Cerebellar cortex (tissue), 1 donor: ENCODE measurements at regions not wholly inside any gene's neighbourhood (a gene's known extent, or its start where the extent isn't known, plus 50 kb on each side); places are given as distances from the start of the nearest gene placed in this dataset.
A peak's percentile ranks its signal among the peaks of the same experiment; 100 is the strongest.
"Not testable (repeated sequence)": the region's sequence is repeated elsewhere in the genome, so short reads cannot be mapped to it uniquely, and the experiment has no call there.

Experiments used
- DNase-seq: peaks from one replicate; pipeline ENCODE4 v3.0.0-alpha.2; 2015; ENCODE audit warnings: low spot score

DNA sequence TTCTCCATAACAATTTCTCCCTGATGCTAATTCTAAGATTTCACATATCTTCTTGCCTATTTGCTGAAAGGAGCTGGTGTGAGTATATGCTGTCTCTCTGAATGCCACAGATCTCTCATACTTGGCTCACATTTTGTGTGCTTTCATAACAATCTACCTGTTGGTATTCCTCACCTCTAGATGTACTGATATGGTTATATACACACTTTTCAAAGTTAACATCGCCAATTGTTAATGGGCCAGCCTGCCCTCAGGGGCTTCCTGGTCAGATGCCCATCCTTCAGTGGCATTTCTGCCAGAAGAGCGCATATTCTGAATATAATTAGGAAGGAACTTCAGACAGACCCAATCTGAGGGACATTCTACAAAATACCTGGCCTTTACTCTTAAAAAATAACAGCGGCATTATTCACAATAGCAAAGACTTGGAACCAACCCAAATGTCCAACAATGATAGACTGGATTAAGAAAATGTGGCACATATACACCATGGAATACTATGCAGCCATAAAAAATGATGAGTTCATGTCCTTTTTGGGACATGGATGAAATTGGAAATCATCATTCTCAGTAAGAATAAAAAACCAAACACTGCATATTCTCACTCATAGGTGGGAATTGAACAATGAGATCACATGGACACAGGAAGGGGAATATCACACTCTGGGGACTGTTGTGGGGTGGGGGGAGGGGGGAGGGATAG is 123.9 kb upstream of the FAT1 start:
- not testable (repeated sequence) for DNase-seq

DNA sequence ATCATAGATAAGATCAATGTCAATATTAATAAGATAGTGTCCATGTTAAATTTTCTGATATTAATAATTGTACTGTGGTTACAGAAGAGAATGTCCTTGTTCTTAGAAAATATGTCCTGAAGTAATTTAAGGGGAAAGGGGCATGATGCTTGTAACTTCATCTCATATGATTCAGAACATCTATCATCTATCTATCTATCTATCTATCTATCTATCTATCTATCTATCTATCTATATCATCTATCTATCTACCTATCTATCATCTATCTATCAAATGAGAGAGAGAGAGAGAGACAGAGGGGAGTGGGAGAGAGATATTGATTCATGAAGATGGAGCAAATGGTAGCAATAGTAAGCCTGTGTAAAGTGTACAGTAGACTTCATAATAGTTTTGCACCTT is 124.8 kb upstream of the FAT1 start:
- DNase-seq, result no peak

DNA sequence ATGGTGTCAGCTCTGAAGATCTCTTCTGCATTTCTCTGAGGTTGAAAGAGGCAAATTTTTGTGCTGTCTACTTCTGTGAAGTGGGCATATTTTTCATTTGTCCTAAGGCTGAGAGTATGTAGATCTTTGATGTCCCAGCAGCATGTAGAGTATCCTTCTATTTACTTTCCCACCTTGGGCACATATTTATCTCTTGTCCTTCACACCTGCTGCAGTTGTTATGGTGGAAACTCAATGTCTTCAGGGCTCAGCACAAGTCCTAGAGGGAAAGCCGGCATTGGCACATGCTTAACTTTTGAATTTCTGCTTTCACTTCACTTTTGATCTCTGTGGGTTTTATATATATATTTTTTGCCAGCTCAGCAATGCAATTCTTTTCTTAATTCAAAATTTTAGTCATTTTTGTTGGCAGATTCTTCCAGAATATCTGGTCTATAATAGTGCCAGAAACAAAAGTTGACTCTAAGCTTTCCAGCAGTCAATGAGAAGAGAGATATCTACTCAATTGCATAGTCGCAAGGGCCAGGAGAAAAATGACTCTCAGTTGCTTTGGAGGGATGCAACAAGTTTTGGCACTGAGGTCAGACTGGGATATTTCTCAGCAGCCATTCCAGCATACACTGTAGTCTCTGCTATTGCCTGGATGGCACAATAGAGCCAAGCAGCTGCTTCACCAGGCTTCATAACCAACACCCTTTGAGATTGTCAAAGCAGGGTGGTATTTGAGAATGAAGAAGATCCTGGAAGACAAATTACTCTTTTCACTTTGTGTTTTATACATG is 127.8 kb upstream of the FAT1 start:
- no peak for DNase-seq

DNA sequence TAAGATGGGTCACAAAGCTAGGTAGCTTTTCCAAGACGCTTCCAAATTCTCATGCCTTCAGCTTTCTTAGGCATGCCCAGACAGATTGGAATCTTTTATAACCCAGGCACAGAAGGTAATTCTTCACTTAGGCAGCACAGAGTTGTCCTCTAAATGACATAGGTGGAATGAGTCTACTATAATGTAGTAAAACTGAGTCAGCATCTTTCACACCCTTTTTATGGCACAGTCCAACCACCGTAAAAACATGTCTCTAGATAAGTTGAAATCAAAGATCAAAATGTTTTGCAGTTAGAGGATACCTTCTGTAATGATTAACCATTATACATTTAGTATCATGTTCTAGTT is 128.4 kb upstream of the FAT1 start:
- no peak for DNase-seq

DNA sequence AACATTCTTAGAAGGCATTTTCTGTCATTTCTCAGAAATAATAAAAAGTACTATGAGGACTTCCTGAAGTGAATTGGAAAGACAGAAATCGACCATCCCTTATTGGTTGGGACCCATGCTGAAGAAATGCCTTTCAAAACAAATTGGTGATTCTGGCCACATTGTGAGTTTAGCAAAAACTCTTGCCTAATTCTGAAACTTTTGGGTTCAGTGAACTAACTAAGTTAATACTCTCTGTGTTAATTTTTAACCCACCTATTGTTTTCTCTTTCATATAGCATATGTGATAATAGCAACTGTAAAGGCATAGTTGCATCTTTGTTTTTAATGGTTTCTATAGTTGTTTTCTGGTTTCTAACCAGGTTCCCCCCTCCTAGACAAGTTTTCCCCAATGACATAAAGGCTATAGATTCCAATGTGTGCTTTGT is 129.3 kb upstream of the FAT1 start:
- DNase-seq, result no peak

DNA sequence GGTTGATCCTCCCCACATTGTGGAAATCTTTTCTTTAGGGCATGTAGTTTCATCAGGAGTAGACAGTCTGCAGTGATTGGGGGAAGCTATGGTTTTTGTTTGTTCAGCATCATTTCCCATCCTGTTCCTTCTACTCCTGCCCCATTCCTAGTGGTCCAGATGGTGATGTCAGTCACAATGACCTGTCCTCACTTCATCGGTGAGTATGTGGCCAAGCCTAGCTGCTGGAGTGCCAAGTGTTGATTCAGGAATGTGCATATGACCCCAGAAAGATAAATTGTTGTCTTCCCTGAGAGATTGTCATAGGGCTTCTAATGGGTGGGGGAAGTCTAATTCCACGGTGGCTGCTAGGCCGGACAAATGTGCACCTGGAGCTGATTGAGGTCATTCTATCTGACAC is 130.6 kb upstream of the FAT1 start:
- DNase-seq, result peak; percentile 37

DNA sequence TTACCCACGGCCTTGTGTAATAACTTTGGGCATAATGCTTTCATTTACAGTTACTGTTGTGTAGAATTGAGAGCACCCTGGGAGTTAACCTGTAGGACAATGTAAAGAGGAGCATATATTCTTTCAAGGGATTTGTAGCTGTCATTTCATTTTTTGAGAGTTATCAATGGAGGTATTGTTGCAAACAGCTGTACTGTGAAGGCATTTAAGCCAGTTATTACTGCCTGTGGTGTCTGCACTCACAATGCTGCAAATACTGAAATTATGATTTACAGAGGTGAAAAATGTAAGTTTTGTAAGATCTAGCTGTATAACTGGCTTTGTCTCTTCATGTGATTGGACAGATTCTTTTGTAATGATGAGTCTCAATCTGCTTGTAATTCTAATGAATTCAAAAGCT is 131.5 kb upstream of the FAT1 start:
- DNase-seq, result no peak

DNA sequence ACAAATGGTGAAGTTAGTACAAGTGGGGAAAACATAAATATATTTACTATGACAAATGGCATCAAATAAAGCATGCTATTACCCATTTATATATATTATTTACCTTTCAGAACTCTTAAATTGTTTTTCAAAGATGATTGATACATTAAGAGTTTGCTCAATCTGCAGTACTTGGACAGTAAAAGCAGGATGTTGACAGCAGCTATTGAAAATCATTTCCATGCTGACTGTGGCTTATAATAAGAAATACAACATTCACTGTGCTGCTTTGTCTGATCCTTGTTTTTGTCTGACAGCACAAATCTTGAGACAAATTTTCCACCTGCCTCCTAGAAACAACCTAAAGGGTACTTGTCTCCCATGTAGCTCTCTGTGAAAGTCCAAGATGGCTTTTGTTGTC is 134.1 kb upstream of the FAT1 start:
- DNase-seq, result no peak

DNA sequence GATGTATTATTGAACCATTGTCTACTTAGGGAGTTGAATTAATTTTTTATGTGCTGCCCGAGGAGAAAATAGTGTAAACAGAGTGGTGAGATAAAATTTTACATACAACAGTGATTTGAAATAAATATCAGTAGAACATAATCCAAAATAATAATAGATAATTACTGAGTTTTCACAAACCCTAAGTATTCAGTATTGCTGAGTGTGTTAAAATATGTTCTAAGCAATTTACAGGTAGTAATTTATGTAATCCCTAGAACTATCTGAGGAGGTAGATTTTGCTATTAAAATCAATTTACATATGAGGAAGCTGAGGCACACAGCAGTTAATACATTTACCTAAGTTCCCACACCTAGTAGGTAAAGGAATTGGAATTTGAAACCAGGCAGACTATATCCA is 134.7 kb upstream of the FAT1 start:
- DNase-seq, result no peak

DNA sequence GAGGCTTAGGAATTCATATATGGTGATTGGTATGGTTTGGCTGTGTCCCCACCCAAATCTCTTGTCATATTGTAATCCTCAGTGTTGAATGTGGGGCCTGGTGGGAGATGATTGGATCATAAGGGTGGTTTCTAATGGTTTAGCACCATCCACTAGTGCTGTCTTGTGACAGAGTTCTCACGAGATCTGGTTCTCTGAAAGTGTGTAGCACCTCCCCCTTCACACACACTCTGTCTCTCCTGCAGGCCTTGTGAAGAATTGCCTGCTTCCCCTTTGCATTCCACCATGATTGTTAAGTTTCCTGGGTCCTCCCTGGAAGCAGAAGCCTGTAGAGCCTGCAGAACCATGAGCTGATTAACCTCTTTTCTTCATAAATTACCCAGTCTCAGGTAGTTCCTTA is 135.8 kb upstream of the FAT1 start:
- no peak for DNase-seq

DNA sequence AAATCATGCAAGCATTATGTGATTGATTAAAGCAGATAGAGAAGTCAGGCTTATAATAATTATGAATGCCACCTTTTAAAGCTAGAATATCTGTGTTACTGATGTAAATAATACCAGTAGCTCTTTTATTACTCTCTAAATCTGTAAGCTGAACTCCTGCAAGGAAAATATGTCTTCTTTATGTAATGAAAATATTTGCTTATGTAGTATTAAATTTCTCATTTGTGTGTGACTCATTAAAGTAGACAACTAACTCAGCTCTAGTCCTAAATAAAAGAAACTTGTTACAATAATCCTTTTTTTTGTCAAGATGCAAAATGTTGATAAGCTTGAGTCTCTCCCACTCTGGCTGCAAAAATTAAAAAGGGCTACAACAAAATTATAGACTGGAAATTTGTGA is 137.7 kb upstream of the FAT1 start:
- DNase-seq, result no peak

DNA sequence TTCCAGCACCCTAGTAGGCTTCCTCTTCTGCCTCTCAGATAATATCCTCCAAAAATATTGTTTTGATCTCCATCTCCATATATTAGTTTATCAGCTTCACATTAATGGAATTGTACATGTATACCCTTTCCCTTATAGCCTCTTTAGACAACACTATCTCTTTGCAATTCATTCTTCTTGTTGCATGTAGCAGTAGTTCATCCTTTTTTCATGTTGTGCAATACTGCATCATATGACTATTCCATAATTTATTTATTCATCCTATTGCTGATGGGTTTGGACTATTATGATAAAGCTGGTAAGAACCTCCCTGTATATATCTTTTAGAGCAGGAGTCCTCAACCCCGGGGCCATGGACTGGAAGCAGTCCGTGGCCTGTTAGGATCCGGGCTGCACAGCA is 148.2 kb upstream of the FAT1 start:
- DNase-seq, result no peak

DNA sequence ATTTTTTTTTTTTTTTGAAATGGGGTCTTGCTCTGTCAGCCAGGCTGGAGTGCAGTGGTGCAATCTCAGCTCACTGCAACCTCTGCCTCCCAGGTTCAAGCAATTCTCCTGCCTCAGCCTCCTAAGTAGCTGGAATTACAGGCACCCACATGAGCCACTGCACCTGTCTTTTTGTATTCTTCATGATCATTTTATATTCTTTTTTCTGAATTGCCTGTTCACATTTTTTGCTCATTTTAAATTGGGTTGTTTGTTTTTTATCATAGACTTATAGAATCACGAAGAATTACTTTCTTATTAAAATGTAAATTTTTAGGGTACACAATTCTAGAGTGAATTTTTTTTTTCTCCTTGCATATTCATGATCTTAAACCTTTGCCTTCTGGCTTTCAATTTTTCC is 149.4 kb upstream of the FAT1 start:
- DNase-seq, result not testable (repeated sequence)

DNA sequence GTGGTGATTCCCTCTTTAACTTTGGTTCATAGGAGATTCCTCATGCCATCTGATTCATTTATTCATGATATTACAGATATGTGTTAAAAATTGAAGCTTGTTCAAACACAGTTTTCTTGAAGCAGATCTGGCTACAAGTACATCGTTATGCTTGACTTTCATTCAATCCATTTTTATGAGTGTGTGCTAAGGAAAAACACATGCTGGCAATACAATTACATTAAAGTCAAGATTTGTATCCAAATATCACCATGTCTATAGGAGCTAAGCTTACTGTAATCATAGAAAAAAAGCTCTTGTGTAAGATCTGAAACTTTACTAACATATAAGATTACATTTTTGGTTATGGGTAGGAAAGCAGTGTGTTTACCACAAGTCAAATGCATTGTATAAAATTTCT is 151.8 kb upstream of the FAT1 start:
- no peak for DNase-seq

DNA sequence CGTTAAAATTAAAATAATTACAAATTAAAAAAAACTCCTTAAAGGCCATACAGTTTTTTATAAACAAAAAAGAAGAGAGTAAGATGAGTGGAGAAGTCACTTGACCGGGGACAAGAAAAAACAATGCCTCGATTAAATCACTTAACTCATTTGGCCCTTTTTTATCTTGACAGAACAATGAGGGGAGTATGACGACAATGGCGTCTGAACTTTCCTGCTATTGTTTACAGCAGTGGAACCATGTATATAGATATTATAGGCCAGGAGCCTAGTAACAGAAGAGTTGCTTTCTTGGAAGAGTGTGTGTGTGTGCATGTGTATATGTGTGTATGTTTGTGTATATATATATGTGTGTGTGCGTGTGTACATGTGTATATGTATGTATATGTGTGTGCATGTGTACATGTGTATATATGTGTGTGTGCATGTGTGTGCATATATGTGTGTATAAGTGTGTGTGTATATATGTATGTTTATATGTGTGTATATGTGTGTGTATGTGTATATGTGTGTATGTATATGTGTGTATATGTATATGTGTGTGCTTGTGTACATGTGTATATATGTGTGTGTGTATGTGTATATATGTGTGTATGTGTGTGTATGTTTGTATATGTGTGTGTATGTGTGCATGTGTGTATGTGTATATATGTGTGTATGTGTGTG is 153.4 kb upstream of the FAT1 start:
- DNase-seq, result no peak

DNA sequence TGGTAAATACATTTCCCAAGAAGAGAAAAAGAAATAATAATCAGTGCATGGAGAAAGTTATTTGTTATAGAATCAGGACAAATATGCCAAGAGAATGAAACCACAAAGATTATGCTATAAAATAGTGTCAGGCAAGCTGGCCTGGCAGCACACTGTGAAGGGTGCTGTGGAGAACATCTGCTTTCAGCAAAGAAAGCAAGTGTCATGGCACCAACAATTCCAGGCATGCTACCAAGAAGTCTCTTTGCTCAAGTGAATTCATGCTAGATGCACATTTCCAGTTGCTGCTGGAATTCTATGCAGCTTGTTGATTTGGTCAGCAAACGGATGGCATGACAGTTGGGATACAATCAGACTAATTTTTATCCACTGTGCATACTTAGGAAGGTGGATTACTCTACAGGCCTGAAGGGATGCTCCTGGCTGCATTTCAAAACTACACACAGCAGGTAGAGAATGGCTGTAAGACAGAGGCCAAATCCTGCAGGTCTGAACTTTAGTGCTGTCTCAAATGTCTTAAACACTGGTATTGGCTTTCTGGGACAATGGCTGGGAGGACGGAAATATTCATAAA is 154.6 kb upstream of the FAT1 start:
- peak; percentile 79 for DNase-seq

DNA sequence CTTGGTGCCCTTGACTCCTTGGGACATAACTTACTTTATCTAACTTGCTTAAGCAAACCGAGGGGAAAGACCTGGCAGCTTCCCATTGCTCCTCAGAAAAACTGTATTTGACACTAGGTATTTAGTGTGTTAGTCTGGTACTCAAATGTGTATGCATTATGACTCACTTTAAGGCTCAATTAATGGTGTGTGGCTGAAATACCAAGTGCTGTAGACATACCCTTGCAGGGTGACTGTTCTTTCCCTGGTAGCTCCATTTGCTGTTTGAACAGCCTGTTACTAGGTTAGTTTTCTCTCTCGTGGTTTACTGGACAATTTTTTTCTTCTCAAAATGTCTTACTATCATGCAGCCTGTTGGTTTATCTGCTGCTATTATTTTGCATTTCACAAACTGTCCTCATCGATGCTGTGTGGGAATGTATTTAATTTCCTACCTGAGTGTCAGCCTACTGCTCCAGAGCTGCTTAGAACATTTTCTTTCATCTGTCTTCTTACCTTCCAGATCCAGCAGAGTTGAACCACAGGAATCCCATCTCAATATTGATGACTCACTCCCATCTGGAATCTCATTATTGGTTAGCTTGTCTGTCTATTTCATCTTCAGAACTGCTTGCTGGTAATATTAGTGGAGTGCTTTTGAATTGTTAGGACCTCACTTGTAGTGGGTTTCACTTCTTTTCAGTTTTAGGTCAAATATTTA is 158.0 kb upstream of the FAT1 start:
- no peak for DNase-seq

DNA sequence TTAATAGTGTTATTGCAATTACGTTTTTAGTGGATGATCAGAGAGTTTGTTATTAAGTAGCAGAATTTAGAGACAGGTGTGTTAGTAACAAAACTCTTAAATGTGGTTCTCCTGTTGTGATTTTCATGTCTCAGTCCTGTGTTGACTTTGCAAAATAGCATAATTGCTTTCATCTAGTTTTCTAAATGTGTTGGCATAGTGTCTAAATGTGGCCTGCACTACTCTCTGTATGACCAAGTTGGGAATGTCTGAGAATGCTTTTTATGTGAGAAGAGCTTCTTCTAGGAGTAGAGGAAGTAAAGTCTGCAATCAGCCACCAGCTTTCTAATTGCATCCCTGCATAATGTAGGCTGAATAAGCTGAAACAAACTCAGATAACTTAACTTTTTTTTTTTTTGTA is 158.6 kb upstream of the FAT1 start:
- DNase-seq, result no peak

DNA sequence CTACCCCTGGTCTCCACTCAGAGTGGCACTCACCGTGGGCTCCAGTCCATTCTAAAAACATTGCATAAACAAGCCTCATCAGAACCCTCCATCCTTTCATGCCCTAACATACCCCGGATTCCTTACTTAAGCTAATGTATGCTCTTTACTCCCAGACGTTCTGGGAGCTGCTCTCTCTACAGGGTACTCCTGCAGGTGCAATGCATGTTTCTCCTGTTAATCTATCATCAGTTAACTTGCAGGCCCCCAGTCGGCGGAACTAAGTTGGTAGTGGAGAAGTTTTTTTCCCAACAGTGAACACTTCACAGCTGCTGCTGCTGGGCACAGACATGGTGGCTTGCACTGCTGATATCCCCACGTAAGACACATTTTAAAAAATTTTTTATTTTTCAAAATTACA is 161.6 kb upstream of the FAT1 start:
- no peak for DNase-seq

DNA sequence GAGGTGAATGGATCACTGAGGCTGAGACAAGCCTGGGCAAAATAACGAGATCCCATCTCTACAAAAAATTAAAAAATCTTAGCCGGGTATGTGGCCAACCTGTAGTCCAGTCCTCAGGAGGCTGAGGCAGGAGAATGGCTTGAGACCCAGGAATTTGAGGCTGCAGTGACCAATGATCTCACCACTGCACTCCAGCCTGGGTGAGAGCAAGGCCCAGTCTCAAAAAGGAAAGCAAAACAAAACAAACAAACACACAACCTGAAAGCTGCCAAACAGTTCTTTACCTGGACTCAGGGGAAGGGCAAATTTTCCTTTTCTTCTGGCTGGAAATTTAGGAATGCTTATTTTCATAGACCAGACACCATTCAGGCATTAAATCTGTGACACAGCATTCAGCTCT is 163.1 kb upstream of the FAT1 start:
- DNase-seq, result no peak

DNA sequence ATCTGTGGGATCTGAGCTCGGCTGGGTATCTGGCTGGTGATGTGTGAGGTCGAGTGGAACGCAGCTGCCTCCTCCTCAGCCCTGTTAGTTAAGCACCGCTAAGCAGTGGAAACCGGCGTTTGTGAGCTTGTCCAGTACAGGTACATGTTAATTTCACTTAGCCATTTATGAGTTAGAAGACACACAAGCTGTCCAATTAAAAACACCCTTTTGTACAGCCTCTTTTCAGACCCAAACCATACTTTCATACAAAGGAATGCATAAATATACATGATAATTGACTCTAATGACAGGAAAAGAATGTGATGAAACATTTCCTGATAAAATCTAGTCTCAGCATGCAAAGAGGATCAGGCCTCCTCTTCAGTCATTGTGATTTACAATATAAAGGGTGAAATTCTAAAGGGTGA is 163.6 kb upstream of the FAT1 start:
- no peak for DNase-seq

DNA sequence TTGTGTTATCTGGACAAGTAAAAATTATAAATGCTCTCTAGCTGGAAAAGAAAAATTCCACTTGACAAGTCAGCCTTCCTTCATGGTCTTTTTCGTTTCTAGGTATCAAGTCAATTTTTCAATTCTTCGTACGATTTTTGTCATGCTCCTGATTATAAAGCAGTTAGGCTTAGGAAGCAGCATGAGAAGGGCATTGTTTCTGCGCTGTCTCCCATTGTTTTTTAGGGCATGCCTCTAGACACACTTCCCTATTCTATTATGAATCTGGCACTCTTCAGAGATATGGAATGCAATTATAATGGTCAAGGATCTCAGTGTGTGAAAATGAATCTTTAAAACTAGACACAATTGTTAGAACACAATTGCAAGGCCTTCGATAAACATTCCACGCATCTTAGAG is 164.1 kb upstream of the FAT1 start:
- DNase-seq, result no peak
